GM23248 (cell line): ENCODE measurements at regions not wholly inside any gene's neighbourhood (a gene's known extent, or its start where the extent isn't known, plus 50 kb on each side); places are given as distances from the start of the nearest gene placed in this dataset.

ENCODE experiments used
- EZH2 ChIP-seq: fragments of 200-600 bp; sonication (generic); IDR thresholded peaks from 2 replicates; pipeline ENCODE4 v1.6.1; 2018; ENCODE audit warnings: antibody characterized with exemption, mild to moderate bottlenecking; ENCODE audit not compliant: insufficient read depth, poor library complexity, severe bottlenecking
- EZH2phosphoT487 ChIP-seq: fragments of 200-600 bp; sonication (generic); IDR thresholded peaks from 2 replicates; pipeline ENCODE4 v1.6.1; 2018; ENCODE audit warnings: antibody characterized with exemption, moderate library complexity, mild to moderate bottlenecking, low read depth; ENCODE audit not compliant: insufficient read depth

DNA sequence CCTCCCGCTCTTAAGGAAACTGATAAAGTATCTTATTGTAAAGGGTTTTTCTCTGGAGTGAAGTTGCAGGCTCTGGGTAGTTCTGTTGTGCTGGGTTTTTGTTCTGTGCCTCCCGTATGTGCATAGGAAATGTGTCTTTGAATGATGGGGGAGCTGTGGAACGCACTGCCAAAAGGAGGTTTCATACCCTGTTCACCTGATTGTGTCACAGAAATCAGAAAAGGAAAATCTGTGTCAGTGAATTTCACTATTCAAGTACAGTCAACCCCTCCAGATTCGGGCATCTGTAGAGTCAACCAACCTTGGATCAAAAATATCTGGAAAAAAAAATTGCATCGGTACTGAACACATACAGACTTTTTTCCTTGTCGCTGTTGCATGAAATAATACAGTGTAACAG, 127.8 kb downstream of the MRPL57 start:
- no peak for TF ChIP-seq EZH2phosphoT487
- no peak for TF ChIP-seq EZH2
